ENCODE measurements at regions not wholly inside any gene's neighbourhood (a gene's known extent, or its start where the extent isn't known, plus 50 kb on each side); places are given as distances from the start of the nearest gene placed in this dataset.
A peak's percentile ranks its signal among the peaks of the same experiment; 100 is the strongest.

DNA sequence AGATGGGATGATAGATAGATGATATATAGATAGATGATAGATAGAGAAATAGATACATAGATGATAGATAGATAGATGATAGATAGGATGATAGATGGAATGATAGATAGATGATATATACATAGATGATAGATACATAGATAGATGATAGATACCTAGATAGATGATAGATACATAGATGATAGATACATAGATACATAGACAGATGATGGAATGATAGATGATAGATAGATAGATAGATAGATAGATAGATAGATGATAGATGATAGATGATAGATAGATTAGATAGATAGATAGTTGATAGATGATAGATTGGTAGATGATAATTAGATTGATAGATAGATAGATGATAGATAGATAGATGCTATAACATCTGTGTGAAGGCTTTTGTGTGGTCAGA lies 201.7 kb upstream of the RAB4A start:
- DNase-seq: no peak

DNA sequence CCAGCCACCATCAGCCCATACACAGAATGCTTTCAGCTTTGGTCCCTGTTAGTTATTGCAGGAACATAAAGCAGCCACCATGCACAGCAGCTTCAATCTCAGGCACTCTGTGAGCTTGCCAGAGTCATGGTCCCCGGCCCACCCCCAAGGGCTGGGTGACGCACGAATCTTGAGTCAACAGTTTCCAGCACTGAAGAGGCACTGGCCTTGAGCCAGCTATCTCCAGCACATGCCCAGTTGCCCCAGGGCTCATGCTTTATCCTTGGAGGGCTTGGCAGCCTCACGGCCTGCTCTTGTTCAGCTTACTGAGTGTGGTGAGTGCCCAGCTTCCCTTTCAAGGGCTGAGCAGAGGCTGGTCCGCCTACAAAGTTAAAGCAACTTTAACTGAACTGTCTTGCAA lies 200.7 kb upstream of the RAB4A start:
- DNase-seq: peak; percentile 97

DNA sequence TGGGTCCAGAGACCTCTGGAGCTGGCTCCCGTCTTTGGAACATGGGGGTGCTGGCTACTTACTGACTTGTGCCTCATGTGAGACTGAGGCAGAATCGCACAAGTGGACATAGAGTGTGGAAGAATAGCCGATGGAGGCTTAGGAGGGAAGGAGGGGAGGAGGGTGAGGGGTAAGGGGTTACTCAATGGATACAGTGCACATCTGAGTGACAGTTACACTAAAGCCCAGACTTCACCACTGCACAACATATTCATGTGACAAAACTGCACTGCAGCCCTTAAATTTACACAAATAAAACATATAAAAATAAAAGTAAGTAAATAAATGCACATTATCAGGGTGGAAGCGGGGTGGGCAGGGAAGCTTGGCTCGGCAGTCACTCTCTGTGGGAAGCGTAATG lies 197.7 kb upstream of the RAB4A start:
- DNase-seq: no peak

DNA sequence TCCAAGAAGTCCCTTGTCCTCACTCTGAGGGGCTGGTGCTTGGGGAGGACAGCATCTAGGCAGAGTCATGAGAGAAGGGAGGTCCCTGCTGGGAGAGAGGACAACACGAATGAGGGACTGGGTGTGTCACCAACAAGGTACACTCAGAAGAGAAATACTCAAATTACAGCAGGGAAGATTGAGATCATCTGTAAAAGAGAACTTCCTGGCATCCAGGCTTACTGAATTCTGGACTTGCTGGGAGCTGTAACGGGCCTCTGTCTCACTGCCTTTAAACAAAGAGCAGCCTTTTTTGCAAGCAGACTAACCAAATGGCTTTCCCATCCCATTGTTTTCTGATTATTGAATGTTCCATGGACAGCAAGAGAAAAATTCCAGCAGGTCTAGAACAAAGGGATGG lies 195.7 kb upstream of the RAB4A start:
- no peak for DNase-seq

DNA sequence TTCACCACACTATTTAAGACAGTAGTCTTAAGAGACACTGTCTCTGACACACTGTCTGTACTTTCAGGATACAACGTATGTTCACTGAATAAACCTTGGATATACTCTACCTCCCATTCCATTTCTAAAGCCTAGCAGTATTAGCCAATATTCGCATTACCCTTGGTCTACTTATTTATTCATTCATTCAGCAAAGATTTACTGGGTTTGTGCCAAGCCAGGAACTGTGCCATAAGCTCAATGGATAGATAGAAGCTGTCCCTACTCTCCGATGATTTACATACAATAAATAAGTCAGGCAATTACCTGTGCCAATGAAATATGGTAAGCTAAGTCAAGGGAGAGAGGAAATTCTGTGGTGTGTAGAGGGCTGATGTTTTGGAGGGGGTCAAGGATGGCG lies 195.2 kb upstream of the RAB4A start:
- DNase-seq: no peak

DNA sequence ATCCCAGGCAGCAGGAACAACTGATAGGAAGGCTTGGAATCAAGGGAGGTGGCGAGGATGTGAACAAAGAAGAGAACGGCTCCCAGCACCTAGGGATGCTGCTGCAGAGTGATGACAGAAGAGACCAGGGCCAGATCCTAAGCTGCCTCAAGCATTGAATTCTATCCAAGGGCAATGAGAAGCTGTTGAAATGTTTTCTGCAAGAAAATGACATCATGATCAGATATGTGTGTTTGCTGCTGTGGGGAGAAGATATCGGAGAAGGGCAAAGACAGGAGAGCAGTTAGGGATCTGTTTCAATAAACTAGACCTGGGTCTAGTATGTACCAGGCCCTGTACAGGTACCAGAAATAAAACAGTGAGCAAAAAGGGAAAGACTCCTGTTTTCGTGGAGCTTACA lies 194.7 kb upstream of the RAB4A start:
- DNase-seq: no peak

DNA sequence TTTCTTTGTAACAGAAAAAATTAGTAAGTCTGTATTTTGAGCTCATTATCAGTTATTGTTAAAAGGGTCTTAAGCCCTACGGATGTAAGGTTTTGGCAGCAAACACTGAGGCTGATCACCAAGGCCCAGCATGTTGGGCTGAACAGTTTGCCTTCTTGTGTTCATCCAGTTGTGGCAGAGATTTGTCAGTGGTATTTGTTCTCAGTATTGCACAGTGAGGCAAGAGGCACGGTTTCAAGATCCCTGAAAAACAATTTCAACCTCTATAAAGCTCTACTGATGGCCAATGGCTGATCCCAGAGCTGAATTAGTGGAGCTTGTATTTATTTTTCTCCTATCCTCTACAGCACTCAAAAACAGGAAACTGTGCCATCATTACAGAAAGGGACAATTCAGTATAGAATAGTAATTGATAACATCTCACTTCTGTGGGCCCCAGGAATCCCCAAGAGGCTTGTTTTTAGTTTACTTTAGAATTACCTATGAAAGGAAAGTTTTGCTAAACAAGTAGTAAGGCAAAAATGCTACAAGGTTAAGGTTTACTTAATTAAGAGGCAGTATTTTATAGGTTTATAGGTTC lies 191.8 kb upstream of the RAB4A start:
- no peak for DNase-seq

DNA sequence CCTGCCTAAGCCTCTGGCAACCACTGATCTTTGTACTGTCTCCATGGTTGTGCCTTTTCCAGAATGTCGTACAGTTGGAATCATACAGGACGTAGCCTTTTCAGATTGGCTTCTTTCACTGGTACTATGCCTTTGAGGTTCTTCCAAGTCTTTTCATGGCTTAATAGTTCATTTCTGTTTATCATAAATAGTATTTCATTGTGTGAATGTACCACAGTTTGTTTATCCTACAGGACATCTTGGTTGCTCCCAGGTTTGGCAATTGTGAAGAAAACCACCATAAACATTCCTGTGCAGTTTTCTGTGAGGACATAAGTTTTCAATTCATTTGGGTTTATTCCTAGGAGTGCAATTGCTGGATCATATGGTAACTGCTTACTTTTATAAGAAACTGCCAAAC lies 190.6 kb upstream of the RAB4A start:
- no peak for DNase-seq

DNA sequence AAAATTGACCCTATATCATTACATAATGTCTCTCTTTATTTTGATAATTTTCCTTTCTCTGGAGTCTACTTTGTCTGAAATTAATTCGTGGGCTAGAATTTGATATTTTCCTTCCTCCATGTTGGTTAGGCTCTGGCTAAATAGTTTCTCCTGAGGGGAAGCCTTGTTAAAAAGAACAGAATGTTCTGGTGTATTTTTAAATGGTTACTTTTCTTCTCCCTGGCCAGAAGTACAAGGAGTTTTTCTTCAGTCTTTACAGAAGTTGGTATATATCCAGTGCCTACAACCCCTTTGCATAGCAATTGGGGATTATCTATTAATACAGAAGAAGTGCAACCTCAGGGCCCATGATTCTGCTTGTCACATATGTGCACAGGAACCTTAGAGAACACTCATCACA lies 185.6 kb upstream of the RAB4A start:
- no peak for DNase-seq

DNA sequence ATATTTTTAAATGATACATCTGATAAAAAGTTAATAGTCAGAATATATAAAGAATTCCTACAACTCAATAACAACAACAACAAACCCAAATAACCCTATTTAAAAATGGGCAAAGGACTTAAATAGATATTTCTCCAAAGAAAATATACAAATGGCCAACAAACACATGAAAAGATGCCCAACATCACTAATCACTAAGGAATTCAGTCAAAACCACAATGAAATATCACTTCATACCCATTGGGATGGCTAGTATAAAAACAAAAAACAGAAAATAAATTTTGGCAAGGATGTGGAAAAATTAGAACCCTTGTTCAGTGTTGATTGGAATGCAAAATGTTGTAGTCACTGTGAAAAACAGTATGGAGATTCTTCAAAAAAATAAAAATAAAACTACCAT lies 184.8 kb upstream of the RAB4A start:
- no peak for DNase-seq

DNA sequence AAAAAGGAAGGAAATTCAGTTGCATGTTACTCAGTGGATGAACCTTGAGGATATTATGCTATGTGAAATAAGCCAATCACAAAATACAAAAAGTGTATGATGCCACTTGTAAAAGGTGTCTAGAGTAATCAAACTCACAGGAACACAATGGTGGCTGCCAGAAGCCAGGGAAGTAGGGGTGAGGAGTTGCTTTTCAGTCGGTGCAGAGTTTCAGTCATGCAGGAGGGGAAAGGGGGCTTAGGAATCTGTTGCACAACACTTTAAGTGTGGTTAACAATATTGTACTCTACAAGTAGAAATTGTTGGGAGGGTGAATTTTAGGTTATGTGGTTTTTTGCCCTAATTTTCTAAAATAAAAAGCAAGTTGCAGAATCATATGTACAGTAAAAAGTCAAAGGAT lies 184.2 kb upstream of the RAB4A start:
- DNase-seq: no peak

DNA sequence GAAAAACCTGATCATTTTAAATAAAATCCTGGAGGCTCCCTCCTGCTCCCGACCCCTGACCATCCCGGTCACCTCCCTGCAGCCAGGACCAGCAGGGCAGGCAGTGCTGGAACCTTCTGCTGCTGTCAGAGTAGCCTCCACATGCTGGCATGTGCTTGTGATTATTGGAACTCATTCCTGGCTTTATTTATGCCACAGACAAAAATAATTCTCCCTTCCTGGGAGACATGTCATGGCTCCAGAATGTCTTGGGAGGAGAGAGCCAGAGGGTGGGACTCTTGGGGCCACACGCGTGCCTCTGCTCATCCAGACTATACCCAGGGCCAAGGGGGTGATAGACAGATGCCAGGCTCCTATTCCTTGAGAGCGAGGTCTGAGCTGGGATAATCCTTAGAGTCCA lies 183.6 kb upstream of the RAB4A start:
- DNase-seq: no peak

DNA sequence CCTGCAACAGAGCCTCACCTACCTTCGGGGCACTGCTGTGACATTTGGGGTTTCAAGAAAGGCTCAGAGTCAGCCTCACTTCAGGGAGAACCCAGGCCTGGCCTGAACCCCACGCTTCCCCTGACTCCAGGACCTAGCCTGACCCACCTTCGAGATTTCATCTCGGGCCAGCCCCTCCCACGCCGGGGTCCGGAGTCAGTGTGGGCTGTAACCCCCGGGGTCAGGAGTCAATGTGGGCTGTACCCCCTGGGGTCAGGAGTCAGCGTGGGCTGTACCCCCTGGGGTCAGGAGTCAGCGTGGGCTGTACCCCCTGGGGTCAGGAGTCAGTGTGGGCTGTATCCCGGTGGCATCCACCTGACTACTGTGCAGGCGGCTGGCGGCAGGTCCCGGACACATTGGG lies 183.0 kb upstream of the RAB4A start:
- DNase-seq: no peak

DNA sequence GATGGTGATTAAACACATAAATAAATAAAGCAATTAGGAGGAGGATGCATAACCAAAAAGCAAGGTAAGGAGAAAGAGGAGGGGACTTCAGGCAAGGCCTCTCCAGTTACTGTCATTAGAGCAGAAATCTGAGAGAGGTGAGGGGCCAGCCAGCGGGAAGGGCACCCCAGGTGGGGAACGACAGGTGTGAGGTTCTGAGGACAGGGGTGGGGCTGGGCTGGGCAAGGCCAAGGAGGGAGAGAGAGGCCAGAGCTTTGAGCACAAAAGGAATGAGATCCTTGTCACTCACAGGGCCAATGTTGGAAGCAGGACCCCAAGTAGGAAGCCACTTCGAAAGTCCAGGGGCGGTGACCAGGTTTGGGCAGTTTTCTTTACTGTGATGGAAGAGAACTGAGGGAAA lies 182.2 kb upstream of the RAB4A start:
- no peak for DNase-seq

DNA sequence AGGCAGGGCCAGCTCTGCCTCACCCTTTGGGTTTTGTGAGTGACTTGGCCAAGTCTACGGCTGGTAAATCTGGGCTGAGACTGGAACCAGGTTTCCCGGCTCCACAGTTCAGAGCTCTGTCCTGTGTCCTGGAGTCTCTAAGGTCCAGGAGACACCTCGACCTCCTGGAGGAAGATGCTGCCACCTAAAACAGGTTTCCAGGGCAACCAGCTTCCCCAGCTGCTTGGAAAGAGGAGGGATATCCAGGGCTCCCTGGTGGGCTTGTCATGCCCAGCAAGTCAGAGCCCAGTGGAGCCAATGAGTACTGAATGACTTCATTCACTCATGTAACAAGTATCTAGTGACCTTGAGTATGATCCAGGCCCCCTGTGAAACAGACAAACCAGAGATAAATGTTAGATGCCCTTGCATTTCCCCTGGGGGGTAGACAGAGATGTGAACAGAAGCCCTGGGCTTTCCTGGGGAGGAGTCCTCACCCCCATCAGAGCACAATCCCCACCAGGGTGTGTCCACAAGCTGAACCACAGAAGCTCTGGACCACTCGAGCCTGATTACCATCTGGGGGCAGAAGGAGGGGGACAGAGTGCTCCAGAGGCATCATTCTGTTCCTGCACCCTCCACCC lies 181.2 kb upstream of the RAB4A start:
- DNase-seq: no peak

DNA sequence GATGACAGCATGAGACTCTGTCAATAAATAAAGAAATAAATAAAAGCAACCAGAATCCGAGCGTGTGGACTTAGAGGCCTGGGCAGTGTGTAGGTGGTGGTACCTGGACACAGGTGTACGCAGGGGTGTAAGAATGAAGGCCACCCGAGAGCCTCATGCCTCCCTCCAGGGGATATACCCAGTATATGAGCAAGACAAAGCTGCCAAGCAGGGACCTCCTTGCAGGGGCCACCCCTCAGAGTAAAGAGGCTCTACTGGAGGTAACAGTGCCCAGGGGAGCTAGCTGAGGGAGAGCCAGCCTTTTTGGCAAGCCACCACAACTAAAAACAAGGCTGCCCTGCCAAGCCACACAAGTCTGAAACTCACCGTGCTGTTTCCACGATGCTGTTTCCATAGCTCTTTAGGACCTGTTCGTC lies 179.2 kb upstream of the RAB4A start:
- DNase-seq: no peak

DNA sequence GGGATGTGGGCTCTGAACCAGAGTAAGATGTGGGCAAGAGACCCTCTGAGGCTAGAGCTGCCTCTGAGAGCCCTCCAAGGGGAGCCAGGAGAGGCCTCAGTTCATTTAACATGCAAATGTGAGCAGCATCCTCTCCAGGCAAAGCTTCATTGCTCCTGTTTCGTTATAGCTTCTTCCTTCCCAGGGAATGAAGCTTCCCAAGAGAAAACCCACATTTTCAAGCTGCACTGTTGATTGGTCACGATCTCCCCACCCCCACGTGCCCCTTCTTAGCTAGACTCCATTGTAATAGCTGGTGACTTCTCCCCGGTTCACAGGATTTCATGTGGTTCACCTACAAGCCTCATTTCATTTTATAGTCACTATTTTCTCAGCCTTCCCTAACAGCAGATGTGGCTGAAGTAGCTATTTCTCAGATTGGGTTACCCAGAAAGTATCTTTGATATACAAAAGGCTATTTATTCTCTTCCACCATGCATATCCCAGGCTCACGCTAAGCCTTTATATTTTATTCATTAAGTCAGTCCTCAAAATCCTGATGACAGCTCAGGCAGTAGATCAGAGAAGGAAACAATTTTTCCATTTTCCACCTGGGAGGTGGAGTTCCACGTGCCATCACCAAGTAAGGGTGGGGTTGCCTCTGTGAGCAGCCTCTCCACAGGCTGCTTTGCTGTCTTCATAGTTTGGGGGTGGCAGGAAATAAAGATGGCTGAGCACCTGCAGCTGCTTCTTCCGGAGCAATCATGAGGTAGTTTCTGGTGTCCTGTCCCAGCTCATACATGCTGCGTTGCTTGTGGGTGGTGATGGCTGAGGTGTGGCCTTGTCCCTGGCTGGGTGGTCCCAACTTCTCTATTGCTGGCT lies 178.3 kb upstream of the RAB4A start:
- no peak for DNase-seq

DNA sequence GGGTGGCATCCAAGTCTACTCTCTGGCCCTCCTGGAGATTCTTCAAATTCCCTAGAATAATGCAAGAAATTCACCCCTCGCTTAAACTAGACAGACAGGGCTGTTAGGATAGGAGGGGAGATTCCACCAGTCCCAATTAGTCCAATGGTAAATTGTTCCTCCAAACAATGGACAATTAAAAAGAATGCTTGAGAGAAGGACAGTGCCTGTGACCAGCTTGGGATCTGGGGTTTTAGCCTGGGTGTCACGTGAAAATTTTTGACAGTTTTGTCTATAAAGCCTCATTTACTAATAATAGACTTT lies 177.7 kb upstream of the RAB4A start:
- no peak for DNase-seq

DNA sequence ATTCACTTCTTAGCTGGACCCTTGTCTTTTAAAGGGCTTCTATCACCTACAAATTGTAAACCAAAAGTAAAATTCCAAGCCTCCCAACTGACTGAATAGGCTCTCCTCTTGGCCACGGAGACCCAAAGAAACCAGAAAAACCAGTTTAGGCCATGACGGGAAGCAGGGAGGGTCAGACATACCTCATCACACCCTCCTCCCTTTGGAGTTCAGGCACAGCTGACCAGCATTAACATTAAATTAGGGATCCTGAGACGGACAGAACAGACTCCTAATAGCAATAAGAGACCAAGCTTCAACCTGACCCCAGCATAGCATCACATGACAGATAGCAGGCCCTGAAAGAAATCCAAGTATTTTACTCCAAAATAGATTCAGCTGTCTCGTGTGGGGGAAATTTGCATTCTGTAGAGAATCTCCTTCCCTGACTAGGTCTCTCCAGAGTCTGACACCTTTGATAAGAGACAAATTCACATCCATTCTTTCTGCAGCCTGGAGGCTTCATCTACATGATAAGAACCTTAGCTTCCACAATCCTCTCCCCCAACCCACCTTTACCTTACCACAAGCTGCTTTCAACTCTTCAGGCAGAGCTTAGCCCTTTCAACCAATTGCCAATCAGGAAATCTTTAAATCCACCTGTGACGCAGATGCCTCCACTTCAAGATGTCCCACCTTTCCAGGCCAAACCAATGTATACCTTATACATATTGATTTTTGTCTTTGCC lies 177.1 kb upstream of the RAB4A start:
- DNase-seq: no peak

DNA sequence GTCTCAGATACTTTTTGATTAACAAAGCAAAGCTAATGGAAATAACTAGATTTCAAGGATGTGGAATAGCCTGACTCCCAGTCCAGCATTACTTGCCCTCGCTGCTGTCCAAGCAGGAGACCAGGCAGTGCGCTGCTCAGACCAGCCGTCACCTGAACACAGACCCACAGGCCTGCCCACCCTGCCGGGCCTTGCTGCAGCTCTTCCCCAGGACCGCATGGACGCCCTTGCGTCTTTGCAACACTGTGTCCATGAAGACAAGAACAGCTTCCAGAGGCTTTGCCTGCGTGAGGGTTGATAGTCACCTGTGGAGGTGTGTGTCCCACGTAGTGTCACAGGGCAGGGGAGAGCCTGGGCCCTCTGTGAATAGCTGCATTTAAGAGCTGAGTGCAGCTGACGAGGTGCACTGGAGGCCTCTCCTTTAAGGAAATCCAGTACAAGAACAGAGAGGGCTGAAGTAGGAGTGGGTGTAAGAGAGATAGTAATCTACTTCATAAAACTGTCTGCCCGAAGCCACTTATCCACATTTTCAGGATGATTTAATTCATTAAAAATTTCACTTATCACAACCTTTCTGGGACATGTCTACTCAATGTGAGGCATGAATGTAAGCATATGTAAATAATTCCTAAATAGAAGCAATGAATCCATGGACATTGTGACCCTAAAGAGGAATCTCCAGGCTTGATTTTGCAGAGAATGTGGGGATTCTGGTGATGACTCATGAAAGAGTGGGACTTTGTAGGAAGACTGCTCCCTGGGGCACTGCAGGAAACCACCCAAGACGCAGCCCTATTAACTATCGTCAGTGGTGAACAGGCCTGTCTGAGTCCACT lies 176.2 kb upstream of the RAB4A start:
- DNase-seq: no peak

DNA sequence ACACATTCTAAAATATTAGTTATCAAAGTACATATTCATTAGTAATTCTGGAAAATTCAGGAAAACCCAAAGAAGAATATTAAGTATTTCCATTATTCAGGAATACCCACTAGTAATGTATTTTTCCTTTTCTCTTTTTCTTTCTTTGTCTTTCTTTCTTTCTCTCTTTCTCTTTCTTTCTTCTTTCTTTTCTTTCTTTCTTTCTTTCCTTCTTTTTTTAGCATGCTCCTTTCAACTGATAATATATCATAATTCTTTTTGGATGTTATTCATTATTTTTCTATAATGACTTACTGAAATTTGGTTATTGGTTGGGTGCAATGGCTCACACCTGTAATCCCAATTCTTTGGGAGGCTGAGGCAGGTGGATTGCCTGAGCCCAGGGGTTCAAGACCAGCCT lies 175.6 kb upstream of the RAB4A start:
- DNase-seq: no peak

DNA sequence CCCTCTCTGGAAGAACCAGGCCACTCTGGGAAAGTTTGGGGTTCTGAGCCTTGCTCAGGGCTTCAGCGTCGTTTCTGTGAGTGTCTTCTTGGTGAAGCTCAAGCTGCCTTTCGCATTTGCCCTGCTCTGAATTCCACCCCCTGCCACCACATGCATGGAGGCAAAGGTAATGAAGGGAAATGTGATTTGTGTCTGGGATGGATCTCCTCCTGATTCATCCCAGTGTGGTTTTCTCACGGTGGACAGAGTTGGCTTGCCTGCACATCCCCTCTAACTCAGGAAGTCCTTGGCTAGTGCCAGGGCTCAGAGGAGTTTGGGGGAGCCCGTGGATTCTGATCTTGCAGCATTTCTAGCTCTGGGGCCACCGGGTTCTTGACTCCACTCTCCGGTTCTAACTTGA lies 173.6 kb upstream of the RAB4A start:
- DNase-seq: no peak

DNA sequence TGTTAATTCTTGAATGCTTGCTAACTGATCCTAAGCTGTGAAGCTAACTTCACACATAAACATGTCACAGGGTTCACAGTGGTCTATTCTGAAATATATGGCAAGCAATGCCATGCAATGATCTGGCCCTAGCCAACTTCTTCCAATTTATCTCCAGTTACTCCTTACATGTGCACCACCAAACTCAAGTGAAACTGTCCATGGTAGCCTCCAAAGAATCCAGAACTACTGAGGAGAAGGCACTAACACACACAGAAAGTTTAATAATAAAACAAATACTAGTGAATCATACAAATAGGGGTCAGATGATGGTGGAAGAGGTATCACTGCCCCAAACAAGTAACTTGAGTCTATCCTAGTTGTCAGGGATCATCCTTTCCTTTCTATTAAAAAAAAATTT lies 172.6 kb upstream of the RAB4A start:
- DNase-seq: no peak

All from NCI-H1436 (cell line).